ENCODE measurements at regions not wholly inside any gene's neighbourhood (a gene's known extent, or its start where the extent isn't known, plus 50 kb on each side); places are given as distances from the start of the nearest gene placed in this dataset.
A peak's percentile ranks its signal among the peaks of the same experiment; 100 is the strongest.

DNA sequence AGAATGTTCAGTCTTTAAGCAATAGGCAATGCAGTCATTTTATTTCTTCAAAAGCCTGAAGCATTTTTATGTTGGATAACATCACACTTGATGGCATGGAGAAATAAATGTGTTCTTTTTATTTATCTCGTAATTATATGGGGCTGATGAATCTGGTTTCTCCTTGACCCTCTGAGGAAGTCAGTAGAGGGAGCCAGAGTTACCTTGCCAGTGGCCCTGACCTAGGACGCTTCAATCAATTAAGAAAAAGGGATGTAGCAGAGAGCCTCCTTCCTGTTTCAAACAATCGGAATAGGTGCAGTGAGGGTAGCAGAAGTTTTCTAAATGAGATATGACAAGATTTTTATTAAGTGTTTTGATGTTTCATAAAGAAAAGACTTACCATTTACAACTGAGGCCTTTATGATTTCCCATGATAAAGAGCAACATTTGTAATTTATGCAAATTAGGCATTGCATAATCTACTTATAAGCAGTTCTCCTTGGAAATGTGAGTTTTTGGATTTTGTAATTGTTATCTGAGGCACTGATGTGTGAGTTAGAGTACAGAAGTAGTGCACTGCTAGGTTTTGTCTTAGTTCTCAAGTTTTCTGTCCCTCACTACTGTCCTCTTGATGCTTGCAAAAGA is 129.1 kb downstream of the RAP2B start:
- no peak overlapping the region for H3K27ac ChIP-seq
- TF ChIP-seq POLR2A (IDR thresholded peaks at IDR 0.05): no peak
- TF ChIP-seq, protein P1, sequence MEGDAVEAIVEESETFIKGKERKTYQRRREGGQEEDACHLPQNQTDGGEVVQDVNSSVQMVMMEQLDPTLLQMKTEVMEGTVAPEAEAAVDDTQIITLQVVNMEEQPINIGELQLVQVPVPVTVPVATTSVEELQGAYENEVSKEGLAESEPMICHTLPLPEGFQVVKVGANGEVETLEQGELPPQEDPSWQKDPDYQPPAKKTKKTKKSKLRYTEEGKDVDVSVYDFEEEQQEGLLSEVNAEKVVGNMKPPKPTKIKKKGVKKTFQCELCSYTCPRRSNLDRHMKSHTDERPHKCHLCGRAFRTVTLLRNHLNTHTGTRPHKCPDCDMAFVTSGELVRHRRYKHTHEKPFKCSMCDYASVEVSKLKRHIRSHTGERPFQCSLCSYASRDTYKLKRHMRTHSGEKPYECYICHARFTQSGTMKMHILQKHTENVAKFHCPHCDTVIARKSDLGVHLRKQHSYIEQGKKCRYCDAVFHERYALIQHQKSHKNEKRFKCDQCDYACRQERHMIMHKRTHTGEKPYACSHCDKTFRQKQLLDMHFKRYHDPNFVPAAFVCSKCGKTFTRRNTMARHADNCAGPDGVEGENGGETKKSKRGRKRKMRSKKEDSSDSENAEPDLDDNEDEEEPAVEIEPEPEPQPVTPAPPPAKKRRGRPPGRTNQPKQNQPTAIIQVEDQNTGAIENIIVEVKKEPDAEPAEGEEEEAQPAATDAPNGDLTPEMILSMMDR (IDR thresholded peaks at IDR 0.05): peak in 1 of 3 experiments; percentile 21
- WGBS, 2 donors: 33 to 49% methylated on average over 3 of the region's 3 CpGs
- intact Hi-C loops (cut with DNase I; ENCODE audit: low total_unique reads): no loop called here
- no peak overlapping the region for H3K4me3 ChIP-seq
- H3K9me3 ChIP-seq: no peaks in the 10 kb centered on the region
- peaks cover 16% of the 10 kb centered on the region for H3K4me1 ChIP-seq
- H3K36me3 ChIP-seq (ENCODE audit: low read depth, missing control alignments): no peaks in the 10 kb centered on the region
- H3K27me3 ChIP-seq: no peaks in the 10 kb centered on the region
- no peak for DNase-seq

DNA sequence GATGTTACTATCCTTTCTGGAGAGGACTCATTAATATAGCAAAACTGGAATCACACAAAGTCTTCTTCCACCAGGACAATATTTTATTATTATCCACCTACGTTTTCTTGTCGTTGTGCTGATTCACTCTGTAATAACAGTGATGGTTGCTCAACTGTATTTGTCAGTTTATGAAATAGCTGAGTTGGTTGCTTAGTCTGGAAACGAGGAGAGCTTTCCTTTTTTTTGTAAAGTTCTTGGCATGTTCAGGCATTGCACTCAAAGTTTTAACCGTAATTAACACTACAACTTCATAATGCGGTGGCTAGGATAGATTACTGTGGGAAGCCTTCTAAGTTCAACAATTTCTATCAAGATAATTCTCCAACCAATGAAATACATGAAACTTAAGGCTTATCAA is 131.2 kb downstream of the RAP2B start:
- Histone ChIP-seq H3K4me3 (no peak overlapping the region), H3K9me3 (no peaks in the 10 kb centered on the region), H3K27ac (peak overlapping the region in 1 of 2 donors; percentile 66), H3K36me3 (ENCODE audit: low read depth, missing control alignments) (no peaks in the 10 kb centered on the region), H3K4me1 (peaks cover 16% of the 10 kb centered on the region), H3K27me3 (no peaks in the 10 kb centered on the region)
- WGBS, 2 donors: 11 to 13% methylated on average over 5 of the region's 5 CpGs
- intact Hi-C loops (cut with DNase I; ENCODE audit: low total_unique reads): no loop called here
- DNase-seq: no peak
- TF ChIP-seq POLR2A (IDR thresholded peaks at IDR 0.05): no peak
- TF ChIP-seq, protein P1 (IDR thresholded peaks at IDR 0.05): no peak

GRCh38 chr3:153295901-153296300 is 133.9 kb downstream of the RAP2B start:
- DNase-seq: no peak
- Histone ChIP-seq H3K4me3 (no peak overlapping the region), H3K27me3 (no peaks in the 10 kb centered on the region), H3K9me3 (no peaks in the 10 kb centered on the region), H3K27ac (no peak overlapping the region), H3K4me1 (peaks cover 10% of the 10 kb centered on the region), H3K36me3 (ENCODE audit: low read depth, missing control alignments) (no peaks in the 10 kb centered on the region)
- intact Hi-C loops (cut with DNase I; ENCODE audit: low total_unique reads): no loop called here
- TF ChIP-seq, protein P1 (IDR thresholded peaks at IDR 0.05): no peak
- TF ChIP-seq POLR2A (IDR thresholded peaks at IDR 0.05): no peak

DNA sequence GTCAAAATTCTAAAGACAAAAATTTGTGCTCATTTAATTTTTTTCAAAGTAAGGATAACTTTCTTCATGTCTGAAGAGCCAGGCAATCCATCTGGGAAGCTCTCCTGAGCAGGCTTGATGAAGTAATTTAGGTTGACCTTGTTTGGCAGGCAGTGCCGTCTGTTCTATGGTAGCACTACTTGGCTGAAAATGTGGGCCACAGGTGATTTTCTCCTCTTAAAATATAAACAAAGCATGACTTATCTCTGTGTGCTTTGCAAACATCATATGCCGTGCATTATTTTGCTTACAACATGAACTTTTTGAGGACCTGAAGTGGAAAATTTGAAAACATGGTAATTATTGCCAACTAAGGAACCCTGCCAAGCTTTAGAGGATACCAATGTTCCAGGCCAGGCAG is 143.2 kb downstream of the RAP2B start:
- no peak for DNase-seq
- Histone ChIP-seq H3K27ac (peak overlapping the region in 1 of 2 donors; percentile 28), H3K27me3 (no peaks in the 10 kb centered on the region), H3K4me3 (no peak overlapping the region), H3K4me1 (peaks cover 12% of the 10 kb centered on the region), H3K36me3 (ENCODE audit: low read depth, missing control alignments) (no peaks in the 10 kb centered on the region), H3K9me3 (no peaks in the 10 kb centered on the region)
- intact Hi-C loops (cut with DNase I; ENCODE audit: low total_unique reads): no loop called here
- no peak for TF ChIP-seq POLR2A (IDR thresholded peaks at IDR 0.05)
- WGBS, 2 donors: 31 to 34% methylated on average over 2 of the region's 2 CpGs

GRCh38 chr3:153311541-153311940 is 149.5 kb downstream of the RAP2B start:
- Histone ChIP-seq H3K9me3 (no peaks in the 10 kb centered on the region), H3K36me3 (ENCODE audit: low read depth, missing control alignments) (no peaks in the 10 kb centered on the region), H3K27me3 (no peaks in the 10 kb centered on the region), H3K27ac (no peak overlapping the region), H3K4me1 (no peaks in the 10 kb centered on the region), H3K4me3 (peak overlapping the region; percentile 20 to 22)
- WGBS, 2 donors: 48 to 68% methylated on average over 1 of the region's 1 CpG
- no peak for DNase-seq
- TF ChIP-seq, protein P1 (IDR thresholded peaks at IDR 0.05): no peak
- TF ChIP-seq POLR2A (IDR thresholded peaks at IDR 0.05): no peak
- intact Hi-C loops (cut with DNase I; ENCODE audit: low total_unique reads): no loop called here

Measured in testis (tissue), 2 donors.